Lower leg skin (tissue), 3 donors: ENCODE measurements at regions not wholly inside any gene's neighbourhood (a gene's known extent, or its start where the extent isn't known, plus 50 kb on each side); places are given as distances from the start of the nearest gene placed in this dataset.

Experiments used
- POLR2A ChIP-seq, 2 donors: fragments of 450-650 bp; IDR thresholded peaks; one replicate each; pipeline ENCODE4 v1.6.1; 2016 to 2017; ENCODE audit warnings: antibody characterized with exemption in 2 of 2, mild to moderate bottlenecking in 1 of 2, moderate library complexity in 1 of 2
- TF ChIP-seq, protein P1 (sequence below), 3 donors: fragments of 450-650 bp; IDR thresholded peaks; one replicate each; pipeline ENCODE4 v1.5.1; 2016; ENCODE audit warnings: antibody characterized with exemption in 3 of 3, mild to moderate bottlenecking in 3 of 3, moderate library complexity in 2 of 3

- TF ChIP-seq, protein P1, sequence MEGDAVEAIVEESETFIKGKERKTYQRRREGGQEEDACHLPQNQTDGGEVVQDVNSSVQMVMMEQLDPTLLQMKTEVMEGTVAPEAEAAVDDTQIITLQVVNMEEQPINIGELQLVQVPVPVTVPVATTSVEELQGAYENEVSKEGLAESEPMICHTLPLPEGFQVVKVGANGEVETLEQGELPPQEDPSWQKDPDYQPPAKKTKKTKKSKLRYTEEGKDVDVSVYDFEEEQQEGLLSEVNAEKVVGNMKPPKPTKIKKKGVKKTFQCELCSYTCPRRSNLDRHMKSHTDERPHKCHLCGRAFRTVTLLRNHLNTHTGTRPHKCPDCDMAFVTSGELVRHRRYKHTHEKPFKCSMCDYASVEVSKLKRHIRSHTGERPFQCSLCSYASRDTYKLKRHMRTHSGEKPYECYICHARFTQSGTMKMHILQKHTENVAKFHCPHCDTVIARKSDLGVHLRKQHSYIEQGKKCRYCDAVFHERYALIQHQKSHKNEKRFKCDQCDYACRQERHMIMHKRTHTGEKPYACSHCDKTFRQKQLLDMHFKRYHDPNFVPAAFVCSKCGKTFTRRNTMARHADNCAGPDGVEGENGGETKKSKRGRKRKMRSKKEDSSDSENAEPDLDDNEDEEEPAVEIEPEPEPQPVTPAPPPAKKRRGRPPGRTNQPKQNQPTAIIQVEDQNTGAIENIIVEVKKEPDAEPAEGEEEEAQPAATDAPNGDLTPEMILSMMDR (IDR thresholded peaks at IDR 0.05), result no peak
- no peak for TF ChIP-seq POLR2A (IDR thresholded peaks at IDR 0.05)
Measured at GRCh38 chr1:238927899-238928298, 458.5 kb upstream of the CHRM3 start.
